ENCODE measurements at regions not wholly inside any gene's neighbourhood (a gene's known extent, or its start where the extent isn't known, plus 50 kb on each side); places are given as distances from the start of the nearest gene placed in this dataset.

DNA sequence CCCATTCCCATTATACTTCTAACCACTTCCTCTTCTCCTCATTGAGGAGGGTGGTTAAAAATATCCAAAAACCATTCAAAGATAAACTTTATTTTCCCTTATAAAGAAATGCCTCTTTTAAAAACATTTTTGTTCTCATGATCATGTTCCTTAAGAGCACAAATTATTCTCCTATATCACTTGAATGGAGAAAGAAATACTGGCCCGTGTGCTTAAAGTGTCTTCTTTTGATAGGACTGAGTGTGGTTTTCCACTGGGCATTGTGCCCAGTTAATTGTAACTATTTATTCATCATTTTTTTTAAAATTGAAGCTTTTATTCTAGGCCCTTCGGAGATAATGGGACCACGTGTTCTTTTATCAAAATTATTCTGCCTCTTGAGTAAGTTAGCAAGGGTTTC is 871.5 kb downstream of the QKI start:
- TF ChIP-seq, protein P1, sequence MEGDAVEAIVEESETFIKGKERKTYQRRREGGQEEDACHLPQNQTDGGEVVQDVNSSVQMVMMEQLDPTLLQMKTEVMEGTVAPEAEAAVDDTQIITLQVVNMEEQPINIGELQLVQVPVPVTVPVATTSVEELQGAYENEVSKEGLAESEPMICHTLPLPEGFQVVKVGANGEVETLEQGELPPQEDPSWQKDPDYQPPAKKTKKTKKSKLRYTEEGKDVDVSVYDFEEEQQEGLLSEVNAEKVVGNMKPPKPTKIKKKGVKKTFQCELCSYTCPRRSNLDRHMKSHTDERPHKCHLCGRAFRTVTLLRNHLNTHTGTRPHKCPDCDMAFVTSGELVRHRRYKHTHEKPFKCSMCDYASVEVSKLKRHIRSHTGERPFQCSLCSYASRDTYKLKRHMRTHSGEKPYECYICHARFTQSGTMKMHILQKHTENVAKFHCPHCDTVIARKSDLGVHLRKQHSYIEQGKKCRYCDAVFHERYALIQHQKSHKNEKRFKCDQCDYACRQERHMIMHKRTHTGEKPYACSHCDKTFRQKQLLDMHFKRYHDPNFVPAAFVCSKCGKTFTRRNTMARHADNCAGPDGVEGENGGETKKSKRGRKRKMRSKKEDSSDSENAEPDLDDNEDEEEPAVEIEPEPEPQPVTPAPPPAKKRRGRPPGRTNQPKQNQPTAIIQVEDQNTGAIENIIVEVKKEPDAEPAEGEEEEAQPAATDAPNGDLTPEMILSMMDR (IDR thresholded peaks at IDR 0.05; ENCODE audit: low read depth, low read length, poor library complexity, severe bottlenecking), result no peak
- no peak for TF ChIP-seq EZH2phosphoT487 (IDR thresholded peaks at IDR 0.05; ENCODE audit: borderline replicate concordance, low read length)
